GM06990 (cell line): ENCODE measurements at regions not wholly inside any gene's neighbourhood (a gene's known extent, or its start where the extent isn't known, plus 50 kb on each side); places are given as distances from the start of the nearest gene placed in this dataset.

ENCODE experiments used
- DNase-seq: peaks from one replicate; pipeline ENCODE4 v3.0.0-alpha.2; 2011; ENCODE audit not compliant: insufficient read length; ENCODE audit errors: extremely low read depth
- H3K27me3 ChIP-seq: replicated peaks from 2 replicates; pipeline ENCODE4 v1.6.0; 2011; ENCODE audit warnings: low read length; ENCODE audit not compliant: control insufficient read depth, insufficient read depth
- H3K36me3 ChIP-seq: 2 replicates; pipeline ENCODE4 v1.5.1; 2011; ENCODE audit warnings: low read length; ENCODE audit not compliant: control insufficient read depth, insufficient read depth
- H3K4me3 ChIP-seq: replicated peaks from 2 replicates; pipeline ENCODE4 v1.5.1; 2011; ENCODE audit warnings: low read depth, mild to moderate bottlenecking, control low read depth, low read length
- CTCF ChIP-seq: IDR thresholded peaks from 2 replicates; pipeline ENCODE4 v1.5.1; 2011; ENCODE audit warnings: low read length, control low read depth, mild to moderate bottlenecking, inconsistent platforms; ENCODE audit not compliant: insufficient read depth, poor library complexity, severe bottlenecking

- no peaks in the 10 kb centered on the region for H3K27me3 ChIP-seq
- H3K4me3 ChIP-seq, result no peak overlapping the region
- DNase-seq, result no peak
- no peak for TF ChIP-seq CTCF
- no peaks in the 10 kb centered on the region for H3K36me3 ChIP-seq
Measured at GRCh38 chr18:73717570-73717969, 430.1 kb downstream of the FBXO15 start.

- TF ChIP-seq CTCF, result no peak
- no peak overlapping the region for H3K4me3 ChIP-seq
- H3K36me3 ChIP-seq, result no peaks in the 10 kb centered on the region
- DNase-seq, result no peak
- H3K27me3 ChIP-seq, result no peaks in the 10 kb centered on the region
Measured at GRCh38 chr18:73715210-73715670, 432.4 kb downstream of the FBXO15 start.

- no peaks in the 10 kb centered on the region for H3K27me3 ChIP-seq
- TF ChIP-seq CTCF, result no peak
- no peak overlapping the region for H3K4me3 ChIP-seq
Measured at GRCh38 chr18:73714466-73714865, 433.2 kb downstream of the FBXO15 start.

GRCh38 chr18:73711256-73711655 lies 436.4 kb downstream of the FBXO15 start:
- no peak for TF ChIP-seq CTCF
- no peaks in the 10 kb centered on the region for H3K27me3 ChIP-seq
- DNase-seq, result no peak
- H3K36me3 ChIP-seq, result no peaks in the 10 kb centered on the region
- H3K4me3 ChIP-seq, result no peak overlapping the region

More at GRCh38 chr18:73714466-73714865, 433.2 kb downstream of the FBXO15 start:
- no peaks in the 10 kb centered on the region for H3K36me3 ChIP-seq
- no peak for DNase-seq

GRCh38 chr18:73708591-73708990 lies 439.0 kb downstream of the FBXO15 start:
- no peaks in the 10 kb centered on the region for H3K27me3 ChIP-seq
- no peaks in the 10 kb centered on the region for H3K36me3 ChIP-seq
- no peak for DNase-seq
- TF ChIP-seq CTCF, result no peak
- no peak overlapping the region for H3K4me3 ChIP-seq

GRCh38 chr18:73707035-73707434 lies 440.6 kb downstream of the FBXO15 start:
- no peak for DNase-seq
- Histone ChIP-seq H3K4me3 (no peak overlapping the region), H3K36me3 (no peaks in the 10 kb centered on the region), H3K27me3 (no peaks in the 10 kb centered on the region)
- TF ChIP-seq CTCF, result no peak
